Heart left ventricle (tissue), 13 donors: ENCODE measurements at regions not wholly inside any gene's neighbourhood (a gene's known extent, or its start where the extent isn't known, plus 50 kb on each side); places are given as distances from the start of the nearest gene placed in this dataset.

Source experiments
- POLR2A ChIP-seq, 2 donors: fragments of 450-650 bp; IDR thresholded peaks; one replicate each; pipeline ENCODE4 v1.6.1; 2017; ENCODE audit warnings: antibody characterized with exemption in 2 of 2, mild to moderate bottlenecking in 2 of 2, moderate library complexity in 2 of 2
- TF ChIP-seq, protein P1 (sequence below), 12 donors: fragments of 200-600 bp; sonication (generic) in 4 of 12; IDR thresholded peaks; one replicate each; pipeline versions ENCODE4 v1.5.0 to v1.8.0; 2018 to 2022; ENCODE audit warnings: antibody characterized with exemption in 12 of 12, mild to moderate bottlenecking in 5 of 12
- donor health status: ischemic (EF 13 %, LVEDD 7.1; RV severe dilation, severe dysfunction).
- donor health status: DM: no; HTN: yes; CAD: no.
- donor health status: DM: no; HTN: no; CAD: no.
- donor health status: ischemic (EF 25% LVEDD 6.9; RV normal size, moderate dysfunction).
- donor health status: ischemic (EF 25% LVEDD 5.7; RV mildly dilated, moderate dysfunction).
- donor health status: ischemic (EF 35%, LVEDD 5.7; RV mildly dilated, moderate dysfunction).
- donor health status: nonischemic (EF 11% LVEDD 7.7; RV severe dilation, severe dysfunction).
- donor health status: DM: yes; HTN: yes; CAD: no.
- donor health status: PGD.
- donor health status: ischemic (EF 29% LVEDD 5.4; RV normal size, mild dysfunction).
- donor health status: nonischemic (EF 23%, LVEDD 6.1; RV moderate dilation, normal function).

DNA sequence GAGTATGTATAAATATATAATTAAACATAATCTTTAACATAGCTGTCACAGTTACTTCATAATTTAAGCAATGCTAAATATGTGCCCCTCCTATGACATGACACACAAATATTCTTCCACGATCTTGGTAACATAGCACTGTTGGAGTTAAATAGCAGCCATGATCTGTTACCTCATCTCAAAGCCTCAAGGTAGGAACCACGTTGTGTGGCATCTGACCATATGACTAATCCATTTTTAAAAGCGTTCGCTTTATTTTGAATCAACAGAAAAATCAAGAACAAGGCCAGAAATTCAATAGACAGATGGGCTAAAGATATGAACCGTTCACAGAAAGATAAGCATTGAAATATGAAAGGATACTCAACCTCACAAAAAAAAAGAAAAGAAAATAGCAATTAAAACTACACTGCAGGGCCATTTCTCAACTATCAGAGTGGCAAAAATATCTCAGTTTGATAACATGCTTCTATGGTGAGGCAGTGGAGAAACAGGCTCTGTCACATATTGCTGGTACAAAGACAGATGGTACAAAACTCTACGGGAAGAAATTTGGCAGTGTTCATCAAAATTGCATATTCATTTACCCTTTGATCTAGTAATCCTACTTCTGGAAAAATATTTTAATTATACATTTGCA lies 105.9 kb downstream of the TMX3 start:
- TF ChIP-seq, protein P1, sequence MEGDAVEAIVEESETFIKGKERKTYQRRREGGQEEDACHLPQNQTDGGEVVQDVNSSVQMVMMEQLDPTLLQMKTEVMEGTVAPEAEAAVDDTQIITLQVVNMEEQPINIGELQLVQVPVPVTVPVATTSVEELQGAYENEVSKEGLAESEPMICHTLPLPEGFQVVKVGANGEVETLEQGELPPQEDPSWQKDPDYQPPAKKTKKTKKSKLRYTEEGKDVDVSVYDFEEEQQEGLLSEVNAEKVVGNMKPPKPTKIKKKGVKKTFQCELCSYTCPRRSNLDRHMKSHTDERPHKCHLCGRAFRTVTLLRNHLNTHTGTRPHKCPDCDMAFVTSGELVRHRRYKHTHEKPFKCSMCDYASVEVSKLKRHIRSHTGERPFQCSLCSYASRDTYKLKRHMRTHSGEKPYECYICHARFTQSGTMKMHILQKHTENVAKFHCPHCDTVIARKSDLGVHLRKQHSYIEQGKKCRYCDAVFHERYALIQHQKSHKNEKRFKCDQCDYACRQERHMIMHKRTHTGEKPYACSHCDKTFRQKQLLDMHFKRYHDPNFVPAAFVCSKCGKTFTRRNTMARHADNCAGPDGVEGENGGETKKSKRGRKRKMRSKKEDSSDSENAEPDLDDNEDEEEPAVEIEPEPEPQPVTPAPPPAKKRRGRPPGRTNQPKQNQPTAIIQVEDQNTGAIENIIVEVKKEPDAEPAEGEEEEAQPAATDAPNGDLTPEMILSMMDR (IDR thresholded peaks at IDR 0.05): no peak
- TF ChIP-seq POLR2A (IDR thresholded peaks at IDR 0.05): no peak
